HG03575 (cell line): ENCODE measurements at regions not wholly inside any gene's neighbourhood (a gene's known extent, or its start where the extent isn't known, plus 50 kb on each side); places are given as distances from the start of the nearest gene placed in this dataset.

Experiments used
- ATAC-seq: cut with Tn5 transposase; IDR thresholded peaks from one replicate; pipeline ENCODE4 v1.9.1; 2021; ENCODE audit not compliant: unreplicated experiment, insufficient number of reproducible peaks, low FRiP score; ENCODE audit errors: extremely low read depth

DNA sequence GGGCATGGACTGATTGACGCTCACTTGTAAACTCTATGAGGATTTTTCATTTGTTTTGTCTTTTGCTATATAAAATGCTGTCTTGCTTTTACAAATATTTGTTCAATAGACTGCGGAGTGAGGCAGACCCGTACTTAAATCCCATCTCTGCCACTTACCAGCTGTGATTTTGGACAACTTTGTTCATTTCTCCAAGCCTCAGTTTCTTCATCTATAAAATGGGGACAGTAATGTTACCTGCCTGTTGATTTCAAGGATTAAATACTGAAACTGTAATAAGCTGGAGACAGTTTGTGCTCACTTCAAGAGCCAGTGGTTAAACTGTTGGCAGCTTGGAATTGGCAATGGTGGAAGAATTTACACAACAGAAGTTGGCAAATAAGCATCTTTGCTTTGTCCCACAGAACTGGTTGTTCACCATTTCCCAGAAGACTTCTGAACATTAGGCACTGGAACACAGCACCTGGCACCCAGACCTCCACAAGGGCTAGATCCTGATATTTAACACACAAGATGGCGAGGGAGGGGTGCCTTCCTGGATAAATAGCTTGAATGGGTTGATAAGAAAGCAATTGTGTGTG lies 479.2 kb downstream of the QKI start:
- no peak for ATAC-seq

DNA sequence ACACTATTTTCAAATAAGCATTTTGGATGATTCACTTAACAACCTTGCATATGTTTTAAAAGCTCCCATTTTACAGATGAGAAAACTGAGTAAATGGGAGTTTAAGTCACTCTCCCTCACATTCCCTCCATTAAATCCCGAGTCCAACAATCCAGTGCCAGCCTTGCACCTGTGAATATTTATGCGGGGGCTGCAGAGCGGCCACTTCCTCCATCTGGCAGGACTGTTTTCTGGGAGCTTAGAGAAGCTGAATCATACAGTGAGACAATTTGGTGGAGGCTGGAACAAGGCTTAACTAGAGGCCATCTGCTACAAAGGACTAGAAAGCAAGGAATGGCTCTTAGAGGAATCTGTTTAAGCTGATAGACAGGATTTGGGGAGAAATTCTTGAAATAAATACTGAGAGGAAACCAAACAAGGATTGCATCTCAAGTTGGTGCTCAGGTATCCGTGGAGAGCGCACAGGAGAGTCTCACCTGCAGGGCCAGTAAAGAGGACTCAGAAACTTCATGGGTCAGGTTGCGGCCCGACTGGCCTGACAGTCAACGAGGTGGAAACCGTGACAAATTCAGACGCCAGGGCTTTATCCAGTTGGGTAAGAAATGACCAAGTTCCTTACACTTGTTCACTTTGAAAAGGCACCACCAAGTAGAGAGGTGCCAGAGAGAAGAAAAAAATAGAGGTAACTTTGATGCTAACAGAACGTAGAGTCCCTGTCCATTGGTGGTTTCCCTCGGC lies 478.5 kb downstream of the QKI start:
- ATAC-seq = no peak

DNA sequence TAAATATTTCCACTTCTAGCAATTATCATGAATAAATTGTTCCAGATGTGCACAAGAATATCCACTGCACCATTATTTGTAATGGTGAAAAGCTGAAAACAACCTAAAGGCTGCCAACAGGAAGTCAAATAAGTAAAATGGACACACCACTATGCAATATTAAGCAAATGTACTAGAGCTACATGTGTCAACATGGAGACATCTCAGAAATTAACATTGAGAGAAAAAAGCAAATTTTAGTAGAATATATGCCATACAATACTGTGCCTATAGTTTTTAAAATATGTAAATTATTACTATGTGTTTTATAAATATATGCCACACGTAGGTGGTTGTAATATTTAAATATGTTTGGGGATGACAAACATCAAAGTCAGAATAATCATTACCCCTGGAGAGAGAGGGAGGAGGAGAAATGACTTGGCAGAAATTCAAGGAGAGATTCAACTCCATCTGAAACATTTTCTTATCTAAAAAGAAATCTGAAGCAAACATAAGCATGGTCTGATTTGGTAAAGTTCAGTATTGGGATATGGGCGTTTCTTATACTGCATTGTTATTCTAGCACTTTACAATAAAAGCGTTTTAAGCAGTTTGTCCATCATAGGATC lies 475.5 kb downstream of the QKI start:
- ATAC-seq = no peak

DNA sequence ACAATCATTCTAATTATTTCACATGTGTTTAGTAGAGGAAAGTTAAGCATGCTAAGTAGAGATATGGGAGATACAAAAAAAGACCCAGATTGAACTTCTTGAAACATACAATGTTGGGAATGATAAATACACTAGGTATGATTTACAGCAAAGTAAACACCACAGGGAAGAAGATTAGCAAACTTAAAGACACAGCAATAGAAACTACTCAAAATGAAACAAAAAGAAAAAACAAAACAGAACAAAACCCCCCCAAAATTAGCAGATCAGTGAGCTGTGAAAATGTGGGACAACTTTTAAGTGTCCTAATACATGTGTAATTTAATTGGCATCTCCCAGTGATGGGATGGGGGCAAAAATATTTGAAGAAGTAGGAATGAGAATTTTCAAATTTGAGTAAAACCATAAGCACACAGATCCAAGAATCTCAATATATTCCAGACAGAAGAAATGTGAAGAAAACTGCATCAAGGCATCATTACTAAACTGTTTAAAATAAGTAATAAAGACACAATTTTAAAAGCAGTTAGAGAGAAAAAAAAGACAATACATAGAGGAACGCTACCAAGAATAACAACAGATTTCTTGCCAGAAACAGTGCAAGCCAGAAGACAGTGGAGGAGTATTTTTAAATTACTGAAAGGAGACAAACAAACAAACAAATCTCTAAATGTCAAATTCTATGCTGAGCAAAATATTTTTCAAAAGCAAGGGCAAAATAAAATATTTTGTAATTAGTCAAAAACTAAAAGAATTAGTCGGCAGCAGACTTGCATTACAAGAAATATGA lies 473.7 kb downstream of the QKI start:
- no peak for ATAC-seq

DNA sequence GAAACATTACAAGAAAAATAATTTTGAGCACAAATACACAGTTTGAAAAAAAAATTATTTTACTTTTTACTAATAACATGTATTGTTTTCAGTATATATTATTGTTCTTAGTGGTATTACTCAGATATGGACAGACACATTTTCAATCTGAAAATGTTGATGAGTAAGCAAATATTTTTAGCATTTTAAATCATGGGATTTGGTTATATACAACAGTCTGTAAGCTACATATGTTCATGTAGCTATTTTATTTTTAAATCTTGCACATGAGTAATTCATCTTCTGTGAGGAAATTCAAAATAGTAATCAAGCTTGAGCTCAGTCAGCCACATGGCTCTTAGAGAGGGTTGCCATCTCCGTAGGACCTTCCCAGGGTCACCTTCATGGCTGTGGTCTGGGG lies 471.9 kb downstream of the QKI start:
- no peak for ATAC-seq

DNA sequence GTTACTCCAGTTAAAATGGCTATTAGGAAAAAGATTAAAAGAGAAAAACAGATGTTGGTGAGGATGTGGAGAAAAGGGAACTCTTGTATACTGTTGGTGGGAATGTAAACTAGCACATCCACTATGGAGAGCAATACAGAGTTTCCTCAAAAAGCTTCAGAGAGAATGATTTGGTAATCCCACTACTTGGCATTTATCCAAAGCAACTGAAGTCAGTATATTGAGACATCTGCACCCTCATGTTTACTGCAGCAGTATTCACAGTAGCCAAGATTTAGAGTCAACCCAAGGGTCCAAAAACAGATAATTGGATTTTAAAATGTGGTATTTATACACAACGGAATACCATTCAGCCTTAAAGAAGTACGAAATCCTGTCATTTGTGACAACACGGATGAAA lies 469.5 kb downstream of the QKI start:
- no peak for ATAC-seq

DNA sequence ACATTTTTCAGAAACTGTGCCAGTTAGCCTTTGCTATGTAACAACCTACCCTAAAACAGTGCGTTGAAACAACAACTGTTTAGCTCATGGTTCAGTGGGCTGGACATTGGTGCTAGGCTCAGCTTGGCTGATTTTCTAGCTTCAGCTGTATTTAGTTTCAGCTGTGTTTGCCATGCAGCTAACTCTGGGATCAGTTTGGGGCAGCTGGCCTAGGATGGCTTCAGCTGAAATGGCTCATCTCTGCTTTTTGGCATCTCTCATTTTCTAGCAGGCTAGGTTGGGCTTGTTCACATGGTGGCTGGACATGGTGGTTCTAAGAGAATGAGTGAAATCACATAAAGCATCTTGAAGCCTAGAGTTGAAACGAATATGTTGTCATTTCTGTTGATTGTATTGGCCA lies 464.2 kb downstream of the QKI start:
- ATAC-seq = no peak

DNA sequence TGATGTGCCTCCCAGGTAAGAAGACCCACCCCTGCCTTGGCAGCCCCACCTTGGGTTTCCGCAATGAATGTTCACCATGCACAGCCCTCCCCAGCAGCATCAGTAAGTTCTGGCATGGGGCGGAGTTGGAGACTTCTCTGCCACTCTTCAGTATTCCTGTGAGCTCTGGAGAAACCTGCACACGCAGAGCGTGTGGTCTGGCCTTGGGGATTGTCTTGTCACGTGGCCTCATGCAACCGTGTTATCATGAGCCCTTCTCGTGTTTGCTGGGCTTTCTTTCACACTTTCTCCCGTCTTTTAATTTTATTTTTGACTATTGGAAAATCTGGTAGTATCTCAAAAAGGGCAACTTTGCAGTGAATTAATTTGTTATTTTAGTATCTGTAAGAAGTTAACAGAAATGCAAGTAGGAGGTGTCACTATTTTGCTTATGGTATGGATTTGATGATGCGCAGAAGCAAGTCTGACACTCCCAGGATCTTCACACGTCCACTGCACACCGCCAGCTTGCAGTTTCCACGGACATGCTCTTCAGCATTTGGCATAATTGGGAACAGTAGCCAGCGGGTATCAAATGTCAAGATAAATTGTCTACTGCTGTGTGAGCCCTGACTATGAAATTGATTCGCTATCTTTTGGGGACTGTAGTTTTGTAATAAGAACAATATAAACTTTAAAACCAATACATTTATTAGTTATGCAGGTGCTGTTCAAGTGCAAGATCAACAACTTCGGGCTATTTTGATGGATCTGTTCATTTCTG lies 463.5 kb downstream of the QKI start:
- no peak for ATAC-seq

DNA sequence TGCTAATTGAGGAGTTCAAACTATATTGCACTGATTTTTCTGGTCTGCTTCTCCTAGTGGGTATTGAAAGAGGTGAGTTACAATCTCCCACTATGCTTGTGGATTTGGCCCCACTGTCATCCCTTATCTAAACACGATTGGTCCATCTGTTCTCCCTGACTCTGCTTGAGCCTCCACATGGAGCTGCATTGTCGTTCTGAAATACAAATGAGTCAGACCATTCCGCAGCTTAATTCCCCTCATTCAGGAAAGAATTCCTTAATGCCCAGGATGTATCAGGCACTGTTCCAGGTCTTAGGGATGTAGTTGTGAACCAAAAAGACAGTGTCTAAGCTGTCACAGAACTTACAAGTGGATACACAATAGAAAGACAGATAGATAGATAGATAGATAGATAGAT lies 461.9 kb downstream of the QKI start:
- ATAC-seq = no peak

DNA sequence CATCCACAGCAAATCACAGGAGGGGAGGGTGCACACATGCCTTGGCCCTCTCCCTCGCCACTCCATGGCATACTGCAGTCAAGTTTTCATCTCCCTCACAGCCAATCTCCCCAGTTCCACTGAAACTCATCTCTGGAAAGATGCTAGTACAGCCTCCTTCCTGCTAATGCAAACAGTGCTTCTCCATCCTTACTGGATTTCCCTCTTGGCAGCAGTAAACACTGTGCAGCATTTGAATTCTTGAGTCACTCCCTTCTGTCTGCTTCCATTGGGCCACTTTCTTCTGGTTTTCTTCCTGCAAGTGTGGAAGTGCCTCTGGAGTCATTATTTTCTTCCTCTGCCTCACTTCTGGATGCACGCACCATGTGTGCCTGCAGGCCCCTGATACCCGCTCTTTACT lies 460.3 kb downstream of the QKI start:
- no peak for ATAC-seq

DNA sequence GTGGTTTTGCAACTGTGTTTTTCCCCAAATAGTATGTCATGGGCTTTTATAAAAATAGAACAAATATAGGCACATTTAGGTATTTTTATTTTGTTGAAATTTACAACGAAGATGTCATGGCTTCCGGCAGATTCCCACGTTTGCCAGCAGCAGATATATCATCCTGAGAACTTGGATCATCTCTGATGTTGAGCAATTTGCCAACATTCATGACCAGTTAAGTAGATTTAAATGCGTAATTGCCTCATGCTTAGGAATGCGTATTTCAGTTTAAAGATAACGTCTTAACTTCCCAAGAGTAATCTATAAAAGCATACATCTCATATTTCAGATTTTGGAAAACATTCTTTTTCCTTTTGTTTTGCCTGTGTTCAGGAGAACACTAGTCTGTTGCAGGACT lies 457.8 kb downstream of the QKI start:
- no peak for ATAC-seq

DNA sequence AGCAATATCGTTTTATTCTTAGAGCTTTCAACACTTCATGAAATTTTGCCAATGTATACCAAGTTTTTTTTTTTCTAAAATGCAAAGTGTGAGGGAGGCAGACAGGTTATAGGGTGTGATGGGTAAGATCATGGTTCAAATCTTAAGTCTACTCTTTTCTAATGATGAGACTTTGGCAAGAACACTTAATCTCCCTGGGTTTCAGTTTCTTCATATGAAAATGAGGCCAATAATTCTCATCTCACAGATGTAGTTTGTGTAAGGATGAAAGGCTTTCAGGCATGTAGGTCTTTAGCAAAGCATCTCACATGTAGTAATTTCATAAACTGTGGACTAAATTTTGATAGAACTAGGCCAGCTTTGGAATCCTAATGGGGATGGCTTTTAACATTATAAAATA lies 457.1 kb downstream of the QKI start:
- ATAC-seq = no peak

DNA sequence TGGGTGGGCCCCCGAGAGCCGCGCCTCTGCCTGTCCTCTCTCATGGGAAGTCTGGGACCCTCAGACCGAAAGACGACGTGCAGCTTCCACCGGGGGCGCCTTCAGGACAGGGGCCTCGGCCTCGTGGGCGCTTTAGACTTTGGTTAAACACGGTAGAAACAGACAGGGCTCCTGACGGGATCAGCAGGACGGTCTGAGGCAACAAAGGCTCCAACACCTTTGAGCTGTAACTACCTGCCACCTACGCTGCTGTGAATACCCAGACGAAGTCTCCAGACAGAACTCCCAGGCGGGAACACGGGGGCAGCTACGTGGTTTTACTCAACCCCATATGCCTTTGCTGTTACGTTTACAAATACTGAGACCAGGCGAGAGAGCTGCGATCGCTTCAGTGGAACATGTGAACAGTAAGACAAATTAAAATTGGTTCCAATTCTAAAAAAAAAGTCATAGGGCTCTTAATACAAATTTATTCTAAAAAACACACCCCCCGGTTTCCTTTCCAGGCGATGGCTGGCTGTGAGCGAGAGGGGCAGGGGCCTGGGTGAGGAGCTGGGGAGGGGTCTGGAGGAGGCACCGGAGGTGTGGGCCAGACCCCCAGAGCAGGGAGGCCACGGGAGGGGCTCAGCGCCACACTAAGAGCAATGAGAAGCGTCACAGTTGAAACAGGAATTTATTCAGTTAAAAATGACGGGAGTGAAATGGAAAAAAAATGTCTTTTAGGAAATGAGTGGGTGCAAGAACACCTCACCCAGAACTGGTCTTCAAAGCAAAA lies 453.2 kb downstream of the QKI start:
- no peak for ATAC-seq

DNA sequence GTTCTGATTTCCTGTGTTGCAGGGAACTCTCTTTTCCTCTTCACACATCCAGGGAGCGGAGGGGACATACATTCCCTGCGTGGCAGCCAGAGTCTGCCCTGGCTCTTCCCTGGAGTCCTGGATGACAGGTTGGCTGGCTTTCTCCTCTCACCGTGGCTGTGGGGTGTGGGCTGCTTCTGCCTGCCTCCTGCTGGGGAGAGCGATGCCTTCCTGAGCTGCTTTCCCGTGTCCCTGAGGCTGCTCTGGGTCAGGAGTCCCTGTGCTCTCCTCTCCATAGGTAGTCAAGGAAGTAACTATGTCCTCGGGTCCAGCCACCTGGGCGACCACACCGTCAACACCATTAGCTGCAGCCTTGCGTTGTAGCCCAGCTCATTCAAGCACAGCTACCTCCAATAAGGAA lies 451.7 kb downstream of the QKI start:
- no peak for ATAC-seq

DNA sequence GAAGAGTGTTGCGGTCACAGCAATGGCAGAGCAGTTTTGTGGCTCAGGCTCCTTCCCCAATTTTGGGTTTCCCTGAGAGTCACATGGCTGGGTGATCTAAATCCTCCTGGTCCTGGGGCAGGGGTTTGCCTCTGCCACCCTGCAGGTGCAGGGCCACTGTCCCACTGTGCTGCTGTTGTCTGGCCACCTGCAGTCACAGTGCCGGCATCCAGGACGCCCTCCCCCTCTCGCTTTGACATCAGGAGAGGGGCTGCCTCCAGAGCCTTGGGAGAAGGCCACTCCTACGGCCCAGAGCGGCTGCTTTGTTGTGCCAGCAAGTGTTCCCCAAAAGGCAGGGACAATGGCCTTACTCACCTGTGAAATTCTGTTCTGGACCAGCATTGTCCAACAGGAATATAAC lies 449.0 kb downstream of the QKI start:
- no peak for ATAC-seq

DNA sequence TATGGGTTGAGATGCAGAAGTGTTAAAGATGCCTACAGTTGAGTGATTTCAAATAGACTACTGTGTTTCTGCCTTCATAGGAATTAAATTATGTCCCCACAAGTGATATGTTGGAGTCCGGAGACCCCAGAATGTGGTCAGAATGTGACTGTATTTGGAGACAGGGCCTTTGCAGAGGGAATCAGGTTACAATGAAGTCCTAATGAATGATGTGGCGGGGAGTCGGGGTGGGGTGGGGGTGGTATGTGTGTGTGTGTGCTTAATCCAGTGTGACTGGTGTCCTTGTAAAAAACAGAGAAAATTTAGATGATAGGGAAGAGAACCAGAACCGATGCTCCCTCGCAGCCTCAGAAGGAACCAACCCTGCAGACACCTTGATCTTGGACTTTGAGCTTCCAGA lies 448.2 kb downstream of the QKI start:
- ATAC-seq = no peak

DNA sequence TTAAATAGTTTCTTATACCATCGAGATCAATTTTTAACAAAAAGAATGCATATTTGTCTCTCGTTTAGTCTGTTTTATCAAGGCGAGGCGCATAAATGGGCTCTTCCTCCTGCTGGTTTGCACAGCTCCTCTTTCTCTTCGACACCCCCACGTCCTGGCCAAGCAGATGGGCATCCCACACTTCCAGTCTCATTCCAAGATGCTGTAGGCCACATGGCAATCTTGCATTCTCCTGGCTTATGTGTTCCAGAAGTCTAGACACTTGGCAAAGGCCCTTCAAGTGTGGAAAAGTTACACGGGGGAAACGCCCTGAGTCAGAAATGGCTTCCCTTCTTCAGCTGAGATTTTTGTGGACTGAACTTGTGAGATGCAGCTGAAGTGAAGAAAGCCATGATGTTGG lies 447.1 kb downstream of the QKI start:
- no peak for ATAC-seq

DNA sequence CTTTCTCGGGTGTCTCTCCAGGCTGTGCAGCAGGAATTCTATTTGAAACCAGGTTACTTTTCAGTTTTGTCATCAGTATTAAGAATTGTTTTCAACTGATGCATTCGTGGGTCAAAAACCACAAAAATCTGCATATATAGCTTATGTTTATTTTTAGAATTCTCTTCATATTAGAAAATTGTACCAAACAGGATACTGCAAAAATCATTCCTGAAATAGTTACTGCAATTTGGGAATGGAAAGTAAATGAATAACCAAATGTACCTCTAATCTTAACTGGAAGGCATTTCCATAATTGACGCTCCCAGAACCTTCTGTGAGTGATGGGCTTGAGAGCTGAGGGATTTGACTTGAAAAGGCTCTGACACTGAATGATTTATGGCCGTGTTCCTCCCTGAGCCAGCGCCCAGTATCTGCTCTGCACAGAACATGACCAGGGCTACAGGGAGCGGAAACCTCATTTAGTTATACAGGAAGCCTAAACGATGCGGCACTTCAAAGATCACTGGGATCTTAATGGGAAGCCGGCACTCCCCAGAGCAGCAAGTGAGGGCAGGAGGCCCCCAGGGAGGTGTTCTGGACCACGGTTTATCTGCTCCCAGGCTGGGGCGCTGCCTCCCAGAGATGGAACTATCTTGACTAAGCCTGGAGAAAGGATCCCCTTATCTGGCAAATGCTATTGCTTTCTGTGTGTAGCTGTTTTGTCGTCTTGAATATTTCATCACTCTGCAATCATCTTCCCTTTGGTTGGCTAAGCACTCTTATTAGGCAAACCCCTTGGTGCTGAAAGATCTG lies 446.0 kb downstream of the QKI start:
- no peak for ATAC-seq
